ENCODE measurements at regions not wholly inside any gene's neighbourhood (a gene's known extent, or its start where the extent isn't known, plus 50 kb on each side); places are given as distances from the start of the nearest gene placed in this dataset.
"Not testable (repeated sequence)": the region's sequence is repeated elsewhere in the genome, so short reads cannot be mapped to it uniquely, and the experiment has no call there.

- no peak for ATAC-seq
- no peak for DNase-seq
- intact Hi-C loops (cut with micrococcal nuclease): no loop called here
Measured at GRCh38 chr14:30443368-30444007, 115.5 kb upstream of the G2E3 start.

- intact Hi-C loops (cut with micrococcal nuclease): no loop called here
- no peak for DNase-seq
- ATAC-seq: no peak
Measured at GRCh38 chr14:30444451-30444850, 114.5 kb upstream of the G2E3 start.

DNA sequence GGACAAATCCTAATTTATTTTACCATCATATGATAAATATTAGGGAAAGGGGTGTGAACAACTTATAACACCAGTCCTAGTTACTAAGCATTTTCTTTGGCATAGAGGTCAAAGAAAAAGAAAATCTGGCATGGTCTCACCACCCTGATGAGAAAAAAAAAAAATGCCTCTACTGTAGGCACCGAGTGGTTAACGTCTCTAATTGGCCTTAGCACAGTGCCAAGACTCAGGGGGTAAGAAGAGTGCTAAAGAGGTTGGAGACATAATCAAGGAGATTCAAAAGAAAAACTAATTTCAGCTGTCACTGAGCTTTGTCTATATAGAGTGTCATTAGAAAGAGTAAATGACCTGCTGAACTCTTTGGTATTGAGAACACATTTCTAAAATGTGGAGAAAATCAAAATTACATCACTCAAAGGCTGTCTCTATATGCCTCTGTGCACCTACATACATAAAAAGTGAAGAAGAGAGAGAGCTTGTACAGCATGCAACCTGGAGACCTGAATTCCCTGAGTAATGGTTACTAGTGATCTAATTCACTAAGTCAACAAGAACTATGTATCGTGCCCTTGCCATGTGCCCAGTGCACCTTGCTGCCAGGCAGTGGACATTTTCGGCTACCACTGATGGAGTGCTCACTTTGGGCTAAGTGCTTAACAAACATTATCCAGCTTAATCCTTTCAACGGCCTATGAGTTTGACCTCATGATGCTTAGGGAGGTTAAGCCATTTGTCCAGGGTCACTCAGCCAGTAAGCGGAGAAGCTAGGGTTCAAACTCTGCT is 113.8 kb upstream of the G2E3 start:
- intact Hi-C loops (cut with micrococcal nuclease): no loop called here
- ATAC-seq (no peak), DNase-seq (no peak)

DNA sequence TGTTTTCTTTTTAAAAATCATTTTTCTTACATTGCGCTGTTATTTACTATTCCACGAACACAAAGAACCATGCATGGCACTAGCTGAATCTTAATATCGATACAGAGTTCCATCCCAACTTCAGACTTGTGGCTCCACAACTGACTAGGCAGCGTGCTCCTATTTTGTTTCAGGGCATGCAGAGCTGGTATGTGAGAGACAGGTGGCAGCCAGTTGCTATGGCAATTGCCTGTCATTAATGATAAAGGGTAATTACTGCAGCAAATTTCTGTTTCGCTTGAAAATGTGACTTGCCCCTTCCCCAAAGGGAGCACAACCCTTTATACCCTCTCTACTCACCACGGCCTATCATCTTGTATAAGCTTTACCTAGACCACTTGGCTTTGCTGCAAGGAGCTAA is 113.1 kb upstream of the G2E3 start:
- ATAC-seq (no peak), DNase-seq (no peak)
- intact Hi-C loops (cut with micrococcal nuclease): no loop called here

- DNase-seq: no peak
- intact Hi-C loops (cut with micrococcal nuclease): no loop called here
- peak; percentile 97 for ATAC-seq
Measured at GRCh38 chr14:30450631-30451545, 108.1 kb upstream of the G2E3 start.

GRCh38 chr14:30456296-30456695 is 102.7 kb upstream of the G2E3 start:
- ATAC-seq (no peak), DNase-seq (no peak)
- intact Hi-C loops (cut with micrococcal nuclease): no loop called here

DNA sequence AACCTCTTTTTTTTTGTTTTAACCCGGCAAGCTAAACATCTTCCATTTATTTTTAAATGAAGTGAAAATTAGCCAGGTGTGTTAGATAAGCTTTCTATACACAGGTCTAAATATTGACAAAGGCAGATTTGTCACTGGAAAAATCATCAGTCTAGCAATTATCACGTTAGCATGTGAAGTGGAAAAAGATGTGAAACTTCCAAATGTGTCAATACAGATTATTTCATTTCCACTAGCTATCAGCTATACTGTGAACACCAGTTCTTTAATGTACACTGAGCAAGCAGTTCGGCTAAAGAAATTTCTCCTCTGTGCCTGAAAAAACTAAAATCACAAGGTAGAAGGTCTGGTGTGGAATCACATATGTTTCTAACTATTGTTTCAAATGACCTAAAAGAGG is 96.6 kb upstream of the G2E3 start:
- DNase-seq (no peak), ATAC-seq (no peak)
- intact Hi-C loops (cut with micrococcal nuclease): no loop called here

GRCh38 chr14:30464481-30464880 is 94.5 kb upstream of the G2E3 start:
- intact Hi-C loops (cut with micrococcal nuclease): no loop called here
- ATAC-seq: no peak
- no peak for DNase-seq

- intact Hi-C loops (cut with micrococcal nuclease): no loop called here
- DNase-seq: no peak
- no peak for ATAC-seq
Measured at GRCh38 chr14:30468354-30468753, 90.6 kb upstream of the G2E3 start.

- DNase-seq (no peak), ATAC-seq (peak; percentile 55)
- intact Hi-C loops (cut with micrococcal nuclease): no loop called here
Measured at GRCh38 chr14:30471980-30472379, 87.0 kb upstream of the G2E3 start.

GRCh38 chr14:30473846-30474696 is 84.9 kb upstream of the G2E3 start:
- DNase-seq; intact Hi-C loops (cut with micrococcal nuclease); ATAC-seq: not testable (repeated sequence)

- ATAC-seq: no peak
- intact Hi-C loops (cut with micrococcal nuclease): no loop called here
- no peak for DNase-seq
Measured at GRCh38 chr14:30482276-30482675, 76.7 kb upstream of the G2E3 start.

DNA sequence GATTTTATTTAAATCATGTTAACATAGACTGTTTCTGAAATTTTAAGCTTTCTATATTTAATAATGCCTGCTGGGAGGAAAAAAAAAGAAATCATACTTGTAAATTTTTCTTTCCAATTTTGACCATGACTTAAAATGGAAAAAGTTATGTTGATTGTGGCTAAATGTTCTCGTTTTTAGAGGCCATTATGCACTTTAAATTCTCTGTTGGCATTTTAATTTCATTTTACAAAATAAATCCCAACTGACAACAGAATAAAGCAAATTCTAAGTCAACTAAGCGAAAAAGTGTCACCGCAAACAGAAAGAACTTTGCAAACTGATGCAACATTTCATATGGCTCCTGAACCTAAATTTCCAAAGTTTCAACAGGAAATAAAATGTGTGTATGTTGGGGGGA is 74.8 kb upstream of the G2E3 start:
- intact Hi-C loops (cut with micrococcal nuclease): no loop called here
- ATAC-seq: no peak

DNA sequence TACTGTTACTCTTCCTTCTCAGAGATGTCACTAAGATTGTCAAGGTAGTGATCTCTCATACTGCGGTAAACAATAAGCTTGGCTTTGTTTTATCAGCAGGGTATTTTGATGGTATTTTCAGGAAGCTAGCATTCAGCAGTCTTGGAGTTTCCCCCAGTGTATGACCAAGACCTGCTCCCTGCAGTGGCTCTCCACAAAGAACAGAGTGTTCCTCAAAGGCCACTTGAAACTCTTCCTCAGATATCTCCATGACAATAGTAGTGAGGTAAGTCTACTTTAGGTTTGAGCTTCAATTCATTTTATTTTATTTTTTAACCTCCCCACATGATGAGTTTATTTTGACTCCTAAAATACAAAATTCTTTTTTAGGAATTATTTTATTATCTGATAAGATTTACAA is 74.0 kb upstream of the G2E3 start:
- intact Hi-C loops (cut with micrococcal nuclease): no loop called here
- ATAC-seq: no peak
- DNase-seq: no peak

More for the DNA sequence above, 74.8 kb upstream of the G2E3 start:
- no peak for DNase-seq

DNA sequence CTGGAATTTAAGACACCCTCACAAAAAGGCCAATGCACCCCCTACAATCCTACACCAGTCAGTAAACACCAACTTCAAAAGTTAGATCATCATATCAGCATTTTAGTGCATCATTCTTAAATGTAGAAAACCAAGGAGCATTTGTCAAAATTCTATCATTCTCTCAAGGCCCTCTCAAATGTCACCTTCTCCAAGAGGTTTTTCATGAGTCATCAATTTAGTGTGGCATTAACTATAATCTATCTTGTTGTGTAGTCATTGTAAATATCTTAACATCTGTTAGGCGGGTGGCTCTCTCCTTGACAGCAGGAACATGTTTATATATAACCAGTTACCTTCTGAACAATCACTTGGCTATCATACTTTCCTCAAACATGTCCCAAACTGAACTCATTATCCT is 62.1 kb upstream of the G2E3 start:
- intact Hi-C loops (cut with micrococcal nuclease): no loop called here
- no peak for ATAC-seq

DNA sequence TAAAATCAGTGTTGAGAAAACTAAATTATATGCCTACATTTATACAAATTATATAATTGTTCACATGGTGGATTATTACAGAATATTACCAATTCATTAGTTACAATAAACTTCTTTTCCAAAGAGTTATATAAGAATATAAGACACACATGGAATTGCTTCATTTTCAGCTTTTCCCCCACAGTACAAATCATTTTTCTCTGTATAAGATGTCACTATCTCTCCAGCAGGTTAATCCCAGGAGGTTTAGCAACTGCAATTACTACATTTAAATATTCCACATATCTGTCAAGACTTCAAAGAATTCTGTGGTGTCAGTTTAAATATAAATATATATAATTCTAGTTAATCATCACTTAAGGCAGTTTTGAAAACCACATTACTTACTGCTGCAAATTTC is 59.6 kb upstream of the G2E3 start:
- ATAC-seq (no peak), DNase-seq (no peak)
- intact Hi-C loops (cut with micrococcal nuclease): no loop called here

More for the DNA sequence above, 62.1 kb upstream of the G2E3 start:
- DNase-seq: no peak

GRCh38 chr14:30500222-30500621 is 58.7 kb upstream of the G2E3 start:
- DNase-seq: no peak
- intact Hi-C loops (cut with micrococcal nuclease): no loop called here
- ATAC-seq: no peak

DNA sequence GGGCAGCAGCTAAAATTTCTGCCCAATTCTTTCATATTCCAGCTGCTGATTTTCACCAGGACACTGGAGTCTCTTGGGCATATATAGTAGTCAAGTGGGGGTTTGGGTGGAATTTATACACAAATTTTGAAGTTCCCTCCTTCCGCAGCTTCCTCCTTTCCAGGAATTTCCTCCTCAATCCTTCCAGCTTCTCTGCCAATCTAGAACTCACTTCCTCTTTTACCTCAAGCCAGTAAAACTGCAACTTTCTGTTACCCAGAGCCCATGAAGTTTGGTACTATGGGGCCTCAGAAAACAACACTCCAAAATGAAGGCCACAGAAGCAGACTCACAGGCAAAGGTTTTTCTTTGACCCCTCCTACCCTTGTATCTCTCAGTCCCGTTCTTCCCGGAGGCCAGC is 51.7 kb upstream of the G2E3 start:
- intact Hi-C loops (cut with micrococcal nuclease): no loop called here
- DNase-seq (no peak), ATAC-seq (no peak)
